ENCODE measurements at regions not wholly inside any gene's neighbourhood (a gene's known extent, or its start where the extent isn't known, plus 50 kb on each side); places are given as distances from the start of the nearest gene placed in this dataset.

DNA sequence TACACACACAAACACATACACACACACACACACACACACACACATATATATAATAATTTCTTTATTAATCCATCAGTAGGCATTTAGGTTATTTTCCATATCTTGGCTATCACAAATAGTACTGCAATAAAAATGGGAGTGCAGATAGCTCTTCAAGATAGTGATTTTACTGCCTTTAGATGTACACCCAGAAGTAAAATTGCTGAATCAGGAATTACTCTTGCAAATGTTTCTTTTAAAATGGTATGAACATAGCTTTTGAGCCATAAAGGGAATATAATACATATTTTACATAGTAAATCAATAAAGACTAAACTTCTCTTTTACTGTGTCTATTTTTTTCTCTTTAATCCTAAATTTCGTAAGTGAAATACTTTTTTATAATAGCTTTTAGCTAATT, 1251.1 kb downstream of the ZPLD1 start:
- no peak for TF ChIP-seq ZNF274 (IDR thresholded peaks at IDR 0.05; ENCODE audit: low read depth, low read length)
- no peak overlapping the region for H3K4me3 ChIP-seq (ENCODE audit: low read length)

- TF ChIP-seq ZNF274 (IDR thresholded peaks at IDR 0.05; ENCODE audit: low read depth, low read length), result no peak
- no peak overlapping the region for H3K4me3 ChIP-seq (ENCODE audit: low read length)
Observed at GRCh38 chr3:103690536-103690935, 1255.7 kb downstream of the ZPLD1 start.

DNA sequence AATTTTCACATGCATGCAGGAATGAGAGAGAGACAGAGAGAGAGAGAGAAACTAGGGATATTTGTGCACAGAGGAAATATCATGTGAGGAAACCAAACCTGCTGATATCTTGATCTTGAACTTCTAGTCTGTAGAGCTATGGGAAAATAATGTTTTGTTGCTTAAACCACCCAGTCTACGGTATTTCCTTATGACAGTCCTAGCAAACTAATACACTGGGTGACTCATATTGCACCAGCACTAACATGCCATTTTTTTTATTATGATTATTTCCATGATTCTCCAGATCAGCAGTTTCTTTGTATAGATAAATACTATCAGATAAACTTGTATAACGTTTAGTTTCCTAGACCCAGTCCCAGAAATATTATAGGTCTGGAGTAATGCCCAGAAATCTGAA, 1259.0 kb downstream of the ZPLD1 start:
- TF ChIP-seq ZNF274 (IDR thresholded peaks at IDR 0.05; ENCODE audit: low read depth, low read length), result no peak
- H3K4me3 ChIP-seq (ENCODE audit: low read length), result no peak overlapping the region

DNA sequence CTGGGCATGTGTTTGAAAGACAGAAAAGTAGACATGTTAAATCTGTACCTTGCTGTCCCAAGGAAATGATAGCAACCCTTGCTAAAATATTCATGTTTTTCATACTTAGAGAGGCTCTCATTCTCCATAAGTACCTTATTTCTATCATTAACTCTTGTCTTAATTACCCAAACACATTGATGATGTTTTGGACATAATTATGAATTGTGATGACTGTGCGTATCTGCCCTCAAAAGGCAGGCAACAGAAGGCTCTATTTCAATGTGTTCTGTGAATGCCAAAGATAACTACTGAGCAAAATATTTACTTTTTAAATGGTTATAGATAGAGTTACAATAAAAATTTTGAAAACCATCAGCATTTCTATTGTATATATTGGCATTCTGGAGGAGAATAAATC, 1263.8 kb downstream of the ZPLD1 start:
- TF ChIP-seq ZNF274 (IDR thresholded peaks at IDR 0.05; ENCODE audit: low read depth, low read length), result no peak
- no peak overlapping the region for H3K4me3 ChIP-seq (ENCODE audit: low read length)

- H3K4me3 ChIP-seq (ENCODE audit: low read length), result no peak overlapping the region
- no peak for TF ChIP-seq ZNF274 (IDR thresholded peaks at IDR 0.05; ENCODE audit: low read depth, low read length)
Observed at GRCh38 chr3:103699228-103699627, 1264.4 kb downstream of the ZPLD1 start.

DNA sequence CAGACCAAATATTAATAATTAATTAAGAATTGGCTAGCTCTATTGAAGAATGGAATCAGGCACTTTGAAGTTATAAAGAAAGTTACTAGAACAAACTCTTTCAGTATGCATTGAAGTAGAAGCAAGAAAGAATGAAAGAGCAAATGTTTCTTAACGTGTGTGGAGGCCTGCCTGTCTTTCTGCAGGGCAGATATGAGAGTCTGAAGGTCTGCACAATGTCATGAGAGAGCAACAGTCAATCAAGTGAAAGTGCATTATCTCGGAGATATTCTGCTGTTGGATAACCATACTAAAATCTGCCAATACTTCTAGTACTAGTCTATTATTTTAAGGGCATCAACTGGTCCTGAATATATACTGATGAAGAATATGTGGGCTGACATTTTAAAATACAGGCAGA, 1270.8 kb downstream of the ZPLD1 start:
- TF ChIP-seq ZNF274 (IDR thresholded peaks at IDR 0.05; ENCODE audit: low read depth, low read length), result no peak
- H3K4me3 ChIP-seq (ENCODE audit: low read length), result no peak overlapping the region

- no peak overlapping the region for H3K4me3 ChIP-seq (ENCODE audit: low read length)
- no peak for TF ChIP-seq ZNF274 (IDR thresholded peaks at IDR 0.05; ENCODE audit: low read depth, low read length)
Observed at GRCh38 chr3:103706671-103707070, 1271.9 kb downstream of the ZPLD1 start.

- no peak for TF ChIP-seq ZNF274 (IDR thresholded peaks at IDR 0.05; ENCODE audit: low read depth, low read length)
- H3K4me3 ChIP-seq (ENCODE audit: low read length), result no peak overlapping the region
Observed at GRCh38 chr3:103711670-103712069, 1276.9 kb downstream of the ZPLD1 start.

- no peak for TF ChIP-seq ZNF274 (IDR thresholded peaks at IDR 0.05; ENCODE audit: low read depth, low read length)
- H3K4me3 ChIP-seq (ENCODE audit: low read length), result no peak overlapping the region
Observed at GRCh38 chr3:103712320-103713008, 1277.6 kb downstream of the ZPLD1 start.

DNA sequence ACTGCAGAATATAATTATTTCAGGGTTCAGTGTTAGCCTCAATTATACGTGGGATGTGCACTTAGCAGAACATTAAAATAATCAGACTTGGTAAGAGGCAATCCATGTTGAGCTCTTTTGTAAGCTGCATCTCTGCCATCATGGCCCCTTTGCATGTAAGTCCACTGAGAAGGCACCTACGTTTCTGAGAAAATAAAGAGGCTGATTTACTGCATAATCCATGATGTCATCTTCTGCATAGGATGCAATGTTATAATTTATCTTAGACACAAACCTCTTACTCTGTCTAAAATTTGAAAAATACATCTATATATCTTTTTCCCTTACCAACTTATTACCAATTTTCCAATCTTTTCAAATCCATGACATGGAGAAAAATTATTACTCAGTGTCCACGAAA, 1294.7 kb downstream of the ZPLD1 start:
- H3K4me3 ChIP-seq (ENCODE audit: low read length), result no peak overlapping the region
- TF ChIP-seq ZNF274 (IDR thresholded peaks at IDR 0.05; ENCODE audit: low read depth, low read length), result no peak

DNA sequence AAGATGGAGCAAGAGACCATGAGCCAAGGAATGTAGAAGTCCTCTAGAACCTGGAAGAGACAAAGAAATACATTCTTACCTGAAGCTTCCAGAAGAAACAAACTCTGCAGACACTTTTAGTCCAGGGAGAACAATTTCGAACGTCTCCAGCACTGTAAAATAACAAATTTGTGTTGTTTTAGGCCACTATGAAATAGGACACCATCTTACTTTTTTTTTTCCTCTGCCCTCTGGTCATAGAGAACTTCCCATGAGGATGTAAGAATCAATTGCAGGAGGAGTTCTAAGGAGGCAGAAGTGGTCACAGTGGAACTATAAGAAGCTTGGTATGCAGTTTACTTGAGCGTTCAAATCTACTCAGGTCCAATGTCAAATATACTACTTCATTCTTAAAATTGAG, 1295.9 kb downstream of the ZPLD1 start:
- no peak overlapping the region for H3K4me3 ChIP-seq (ENCODE audit: low read length)
- no peak for TF ChIP-seq ZNF274 (IDR thresholded peaks at IDR 0.05; ENCODE audit: low read depth, low read length)

DNA sequence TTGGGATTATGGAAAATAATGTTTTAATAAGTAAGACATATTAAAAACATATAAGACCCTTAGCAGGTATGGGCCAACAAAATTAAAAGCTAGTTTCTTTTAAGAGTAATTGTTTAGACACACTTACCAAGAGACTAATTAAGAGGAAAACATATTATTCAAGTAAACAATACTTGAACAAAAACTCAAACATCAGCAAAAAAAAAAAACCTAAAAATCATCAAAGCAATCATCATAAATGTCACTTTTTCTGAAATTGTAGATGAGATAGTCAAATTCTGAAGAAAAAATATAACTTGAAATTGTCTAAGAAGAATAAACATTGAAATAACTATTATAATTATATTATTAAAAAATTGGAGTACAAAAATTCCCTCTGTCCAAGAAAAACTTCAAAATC, 1318.2 kb downstream of the ZPLD1 start:
- H3K4me3 ChIP-seq (ENCODE audit: low read length), result no peak overlapping the region
- no peak for TF ChIP-seq ZNF274 (IDR thresholded peaks at IDR 0.05; ENCODE audit: low read depth, low read length)

GRCh38 chr3:103767635-103768034, 1332.8 kb downstream of the ZPLD1 start:
- no peak for TF ChIP-seq ZNF274 (IDR thresholded peaks at IDR 0.05; ENCODE audit: low read depth, low read length)
- no peak overlapping the region for H3K4me3 ChIP-seq (ENCODE audit: low read length)

- H3K4me3 ChIP-seq (ENCODE audit: low read length), result no peak overlapping the region
- no peak for TF ChIP-seq ZNF274 (IDR thresholded peaks at IDR 0.05; ENCODE audit: low read depth, low read length)
Observed at GRCh38 chr3:103785017-103785416, 1350.2 kb downstream of the ZPLD1 start.

- no peak for TF ChIP-seq ZNF274 (IDR thresholded peaks at IDR 0.05; ENCODE audit: low read depth, low read length)
- H3K4me3 ChIP-seq (ENCODE audit: low read length), result no peak overlapping the region
Observed at GRCh38 chr3:103785537-103785936, 1350.7 kb downstream of the ZPLD1 start.

DNA sequence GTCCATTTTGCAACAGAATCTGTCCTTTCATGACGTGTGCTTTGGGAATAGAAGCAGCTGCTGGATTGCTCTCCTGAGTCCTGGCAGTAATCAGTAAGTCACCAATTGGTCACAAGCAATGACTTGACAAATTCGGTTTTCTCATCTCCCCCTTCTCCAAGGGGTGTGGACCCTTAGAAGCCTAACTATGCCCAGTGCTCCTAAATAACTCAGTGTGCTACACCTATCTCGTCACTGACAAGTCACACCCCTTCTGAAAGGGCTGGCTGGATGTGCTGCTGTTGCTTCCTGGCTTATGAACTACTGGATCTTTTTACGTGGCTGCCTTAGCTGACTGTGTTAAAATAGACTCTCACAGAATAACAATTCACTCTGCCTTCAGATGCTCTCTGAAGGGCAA, 1351.5 kb downstream of the ZPLD1 start:
- H3K4me3 ChIP-seq (ENCODE audit: low read length), result no peak overlapping the region

More for the DNA sequence above, 1351.5 kb downstream of the ZPLD1 start:
- no peak for TF ChIP-seq ZNF274 (IDR thresholded peaks at IDR 0.05; ENCODE audit: low read depth, low read length)

Data from GM08714 (cell line).